ENCODE measurements at regions not wholly inside any gene's neighbourhood (a gene's known extent, or its start where the extent isn't known, plus 50 kb on each side); places are given as distances from the start of the nearest gene placed in this dataset.

DNA sequence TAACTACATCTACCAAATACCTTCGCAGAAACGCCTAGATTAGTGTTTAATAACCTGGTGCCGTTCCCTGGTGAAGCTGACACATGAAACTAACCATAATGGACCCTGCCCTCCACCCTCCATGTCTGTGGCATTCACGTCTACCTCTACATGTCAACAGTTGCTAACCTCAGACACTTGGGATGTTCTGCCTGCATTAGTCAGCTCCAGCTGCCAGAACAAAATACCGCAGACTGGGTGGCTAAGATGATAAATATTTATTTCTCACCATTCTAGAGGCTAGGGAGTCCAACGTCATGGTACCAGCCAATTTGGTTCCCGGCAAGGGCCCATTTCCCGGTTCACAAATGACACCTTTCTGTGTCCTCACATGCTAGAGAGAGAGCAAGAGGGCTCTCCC is 118.5 kb upstream of the CHST15 start:
- TF ChIP-seq, protein P1, sequence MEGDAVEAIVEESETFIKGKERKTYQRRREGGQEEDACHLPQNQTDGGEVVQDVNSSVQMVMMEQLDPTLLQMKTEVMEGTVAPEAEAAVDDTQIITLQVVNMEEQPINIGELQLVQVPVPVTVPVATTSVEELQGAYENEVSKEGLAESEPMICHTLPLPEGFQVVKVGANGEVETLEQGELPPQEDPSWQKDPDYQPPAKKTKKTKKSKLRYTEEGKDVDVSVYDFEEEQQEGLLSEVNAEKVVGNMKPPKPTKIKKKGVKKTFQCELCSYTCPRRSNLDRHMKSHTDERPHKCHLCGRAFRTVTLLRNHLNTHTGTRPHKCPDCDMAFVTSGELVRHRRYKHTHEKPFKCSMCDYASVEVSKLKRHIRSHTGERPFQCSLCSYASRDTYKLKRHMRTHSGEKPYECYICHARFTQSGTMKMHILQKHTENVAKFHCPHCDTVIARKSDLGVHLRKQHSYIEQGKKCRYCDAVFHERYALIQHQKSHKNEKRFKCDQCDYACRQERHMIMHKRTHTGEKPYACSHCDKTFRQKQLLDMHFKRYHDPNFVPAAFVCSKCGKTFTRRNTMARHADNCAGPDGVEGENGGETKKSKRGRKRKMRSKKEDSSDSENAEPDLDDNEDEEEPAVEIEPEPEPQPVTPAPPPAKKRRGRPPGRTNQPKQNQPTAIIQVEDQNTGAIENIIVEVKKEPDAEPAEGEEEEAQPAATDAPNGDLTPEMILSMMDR (IDR thresholded peaks at IDR 0.05; ENCODE audit: unreplicated experiment), result no peak
- Mint-ChIP-seq H3K4me1 (peaks cover 18% of the 10 kb centered on the region), H3K27ac (no peak overlapping the region)

DNA sequence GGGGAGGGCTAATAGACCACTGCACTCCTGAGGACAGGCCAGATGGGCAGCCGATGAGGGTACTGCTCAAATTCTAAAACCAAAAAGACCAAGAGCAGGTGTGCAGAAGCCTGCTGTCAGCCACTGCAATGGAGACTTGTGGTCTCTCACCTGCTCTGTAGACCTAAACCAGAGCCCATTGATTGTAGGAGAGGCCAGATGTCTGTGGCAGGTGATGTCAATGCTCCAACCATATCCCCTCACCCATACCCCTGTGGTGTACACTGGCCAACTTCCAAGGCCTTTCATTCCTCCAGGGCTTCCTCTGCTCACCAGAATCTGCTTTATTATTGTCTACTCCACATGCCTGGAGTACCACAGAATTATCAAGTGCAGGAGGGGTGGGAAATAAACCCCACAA is 116.9 kb upstream of the CHST15 start:
- Mint-ChIP-seq H3K4me1 (peaks cover 18% of the 10 kb centered on the region), H3K27ac (no peak overlapping the region), H3K9me3 (peaks cover 17% of the 10 kb centered on the region), H3K27me3 (ENCODE audit: low read depth) (no peaks in the 10 kb centered on the region), H3K36me3 (no peaks in the 10 kb centered on the region), H3K4me3 (no peak overlapping the region)
- no peak for DNase-seq (ENCODE audit: low spot score in 2 of 2, unreplicated experiment in 2 of 2)
- TF ChIP-seq, protein P1 (IDR thresholded peaks at IDR 0.05; ENCODE audit: unreplicated experiment), result no peak

More for the DNA sequence above, 118.5 kb upstream of the CHST15 start:
- DNase-seq (ENCODE audit: low spot score in 2 of 2, unreplicated experiment in 2 of 2), result no peak
- peaks cover 17% of the 10 kb centered on the region for H3K9me3 Mint-ChIP-seq
- H3K4me3 Mint-ChIP-seq, result no peak overlapping the region
- H3K27me3 Mint-ChIP-seq (ENCODE audit: low read depth), result peaks cover 4% of the 10 kb centered on the region
- no peaks in the 10 kb centered on the region for H3K36me3 Mint-ChIP-seq

DNA sequence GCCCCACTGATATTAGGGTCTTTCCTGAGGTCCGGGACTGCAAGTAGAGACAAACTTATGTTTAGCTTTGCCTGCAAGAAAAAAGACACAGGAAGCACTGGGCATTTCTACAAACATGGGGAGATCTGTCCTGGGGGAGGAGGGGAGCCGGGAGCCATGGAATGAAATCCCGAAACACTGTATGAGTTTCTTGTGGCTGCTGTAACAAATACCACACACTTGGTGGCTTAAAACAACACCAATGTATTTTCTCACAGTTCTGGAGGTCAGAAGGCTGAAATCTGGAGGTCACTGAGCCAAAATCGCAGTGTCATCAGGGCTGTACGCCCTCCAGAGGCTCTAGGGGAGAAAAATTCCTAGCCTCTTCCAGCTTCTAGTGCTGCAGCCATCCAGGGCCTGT is 114.0 kb upstream of the CHST15 start:
- Mint-ChIP-seq H3K9me3 (peaks cover 17% of the 10 kb centered on the region), H3K27ac (no peak overlapping the region), H3K36me3 (no peaks in the 10 kb centered on the region), H3K27me3 (ENCODE audit: low read depth) (no peaks in the 10 kb centered on the region), H3K4me3 (no peak overlapping the region), H3K4me1 (peaks cover under 1% of the 10 kb centered on the region)
- TF ChIP-seq, protein P1 (IDR thresholded peaks at IDR 0.05; ENCODE audit: unreplicated experiment), result no peak
- no peak for DNase-seq (ENCODE audit: low spot score in 2 of 2, unreplicated experiment in 2 of 2)

DNA sequence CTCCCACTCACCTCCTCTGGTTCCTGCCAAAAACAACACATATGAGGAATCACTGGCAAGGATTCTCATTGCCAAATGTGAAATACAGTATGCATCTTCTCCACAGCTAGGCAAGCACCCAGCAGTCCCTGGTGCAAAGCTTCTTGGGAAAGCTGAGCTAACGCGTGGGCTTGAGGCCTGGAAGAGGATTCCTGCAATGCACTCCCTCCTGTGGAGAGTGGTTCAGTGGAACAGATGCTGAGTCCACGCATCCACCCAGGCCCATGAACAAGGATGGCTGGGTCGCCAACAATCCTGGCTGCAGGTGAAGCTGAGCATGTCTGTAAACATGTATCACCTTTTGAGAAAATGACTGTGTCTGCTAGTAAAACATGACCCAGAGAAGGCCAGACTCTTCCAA is 113.2 kb upstream of the CHST15 start:
- DNase-seq (ENCODE audit: low spot score in 2 of 2, unreplicated experiment in 2 of 2), result no peak
- H3K36me3 Mint-ChIP-seq, result no peaks in the 10 kb centered on the region
- no peaks in the 10 kb centered on the region for H3K27me3 Mint-ChIP-seq (ENCODE audit: low read depth)
- H3K4me1 Mint-ChIP-seq, result peaks cover 3% of the 10 kb centered on the region
- H3K27ac Mint-ChIP-seq, result no peak overlapping the region
- H3K4me3 Mint-ChIP-seq, result no peak overlapping the region
- peaks cover 16% of the 10 kb centered on the region for H3K9me3 Mint-ChIP-seq
- TF ChIP-seq, protein P1 (IDR thresholded peaks at IDR 0.05; ENCODE audit: unreplicated experiment), result no peak

DNA sequence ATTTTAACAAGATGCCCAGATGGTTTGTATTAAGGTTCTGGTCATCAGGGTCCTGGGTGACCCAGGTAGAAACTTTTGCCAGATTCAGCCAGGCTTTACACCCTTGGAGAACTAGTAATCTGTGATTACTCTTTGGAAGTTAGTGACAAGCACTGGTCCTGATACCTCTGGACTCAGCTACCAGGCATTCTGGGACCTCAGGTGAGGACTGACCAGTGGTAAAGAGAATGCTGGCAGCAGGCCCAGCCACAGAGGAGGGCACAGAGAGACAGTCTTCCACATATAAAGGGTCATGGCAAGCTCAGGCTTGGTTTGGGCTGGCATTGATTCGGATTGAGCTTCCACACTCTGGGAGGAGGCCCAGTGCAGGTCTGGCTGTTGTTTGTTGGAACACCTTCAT is 112.0 kb upstream of the CHST15 start:
- no peaks in the 10 kb centered on the region for H3K36me3 Mint-ChIP-seq
- peaks cover 7% of the 10 kb centered on the region for H3K9me3 Mint-ChIP-seq
- peaks cover 3% of the 10 kb centered on the region for H3K4me1 Mint-ChIP-seq
- DNase-seq (ENCODE audit: low spot score in 2 of 2, unreplicated experiment in 2 of 2), result no peak
- H3K4me3 Mint-ChIP-seq, result no peak overlapping the region
- H3K27ac Mint-ChIP-seq, result no peak overlapping the region
- TF ChIP-seq, protein P1 (IDR thresholded peaks at IDR 0.05; ENCODE audit: unreplicated experiment), result no peak
- H3K27me3 Mint-ChIP-seq (ENCODE audit: low read depth), result no peaks in the 10 kb centered on the region

DNA sequence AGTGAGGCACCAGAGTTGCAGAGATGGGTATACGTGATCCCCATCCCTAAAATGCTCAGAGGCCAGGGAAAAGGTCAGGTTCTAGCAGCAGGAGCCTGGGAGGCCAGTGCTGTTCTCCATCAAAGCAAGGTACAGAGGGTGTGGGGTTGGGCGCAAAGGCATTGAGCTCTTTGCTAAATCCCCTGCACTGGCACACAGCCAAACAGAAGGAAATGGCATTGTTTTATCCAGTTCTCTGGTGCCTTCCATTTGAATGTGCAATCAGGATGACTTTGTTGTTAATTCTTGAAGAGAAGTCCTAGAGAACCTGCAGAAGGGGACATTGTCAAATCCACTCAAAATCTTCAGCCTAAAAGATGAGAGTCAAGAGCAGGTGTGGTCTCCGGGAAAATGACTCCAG is 111.3 kb upstream of the CHST15 start:
- no peaks in the 10 kb centered on the region for H3K36me3 Mint-ChIP-seq
- no peak for DNase-seq (ENCODE audit: low spot score in 2 of 2, unreplicated experiment in 2 of 2)
- TF ChIP-seq, protein P1 (IDR thresholded peaks at IDR 0.05; ENCODE audit: unreplicated experiment), result no peak
- H3K27ac Mint-ChIP-seq, result no peak overlapping the region
- H3K4me3 Mint-ChIP-seq, result no peak overlapping the region
- H3K9me3 Mint-ChIP-seq, result peaks cover 4% of the 10 kb centered on the region
- H3K27me3 Mint-ChIP-seq (ENCODE audit: low read depth), result peaks cover 3% of the 10 kb centered on the region
- H3K4me1 Mint-ChIP-seq, result peaks cover 3% of the 10 kb centered on the region

Measured in mesothelial cell of epicardium (in vitro differentiated cells).